OCI-LY3 (cell line): ENCODE measurements at regions not wholly inside any gene's neighbourhood (a gene's known extent, or its start where the extent isn't known, plus 50 kb on each side); places are given as distances from the start of the nearest gene placed in this dataset.
"Not testable (repeated sequence)": the region's sequence is repeated elsewhere in the genome, so short reads cannot be mapped to it uniquely, and the experiment has no call there.

ENCODE experiments used
- H2AFZ ChIP-seq: fragments of 200-600, 300-600 bp; shearing (Covaris generic); 2 replicates; pipeline ENCODE4 v1.6.0; 2014; ENCODE audit warnings: antibody characterized with exemption, low read depth, low read length
- H3K27ac ChIP-seq: fragments of 200-600, 300-600 bp; sonication (generic); 2 replicates; pipeline ENCODE4 v1.5.1; 2014; ENCODE audit warnings: mild to moderate bottlenecking, low read length, moderate library complexity, mixed read lengths
- H3K27me3 ChIP-seq: fragments of 200-600, 300-600 bp; sonication (generic); 2 replicates; pipeline ENCODE4 v1.6.1; 2014; ENCODE audit warnings: low read depth, low read length, mixed read lengths
- H3K36me3 ChIP-seq: fragments of 200-600, 300-600 bp; sonication (generic); replicated peaks from 2 replicates; pipeline ENCODE3; 2014; ENCODE audit warnings: low read depth, low read length, mixed read lengths
- H3K4me1 ChIP-seq: fragments of 300-600, 200-600 bp; sonication (generic); 2 replicates; pipeline ENCODE4 v1.6.1; 2014; ENCODE audit warnings: low read length, mixed read lengths
- H3K4me2 ChIP-seq: fragments of 200-600, 300-600 bp; sonication (generic); 2 replicates; pipeline ENCODE4 v1.6.1; 2014; ENCODE audit warnings: low read length, mixed read lengths
- H3K4me3 ChIP-seq: fragments of 300-600, 200-600 bp; sonication (generic); 2 replicates; pipeline ENCODE4 v1.5.1; 2014; ENCODE audit warnings: antibody characterized with exemption, mild to moderate bottlenecking, low read length, moderate library complexity
- H3K79me2 ChIP-seq: fragments of 300-600, 200-600 bp; shearing (Covaris generic); 2 replicates; pipeline ENCODE4 v1.6.1; 2014; ENCODE audit warnings: mild to moderate bottlenecking, low read length, mixed read lengths
- H3K9ac ChIP-seq: fragments of 300-600, 200-600 bp; shearing (Covaris generic); 2 replicates; pipeline ENCODE4 v1.6.0; 2014; ENCODE audit warnings: mild to moderate bottlenecking, low read length, moderate library complexity
- H3K9me3 ChIP-seq: fragments of 200-600, 300-600 bp; shearing (Covaris generic); 2 replicates; pipeline ENCODE4 v1.6.1; 2014; ENCODE audit warnings: low read length, mixed read lengths; ENCODE audit not compliant: insufficient read depth
- H4K20me1 ChIP-seq: fragments of 200-600, 300-600 bp; sonication (generic); 2 replicates; pipeline ENCODE4 v1.6.1; 2016; ENCODE audit warnings: low read length, mixed read lengths; ENCODE audit not compliant: insufficient read depth
- EZH2phosphoT487 ChIP-seq: fragments of 200-600 bp; shearing (Covaris generic); IDR thresholded peaks from 2 replicates; pipeline ENCODE4 v1.6.1; 2018; ENCODE audit warnings: antibody characterized with exemption, mixed run types, low read depth
- TF ChIP-seq, protein P1 (sequence below): fragments of 200-600, 300-600 bp; sonication (generic); IDR thresholded peaks from 2 replicates; pipeline ENCODE4 v1.5.1; 2014; ENCODE audit warnings: antibody characterized with exemption, low read length, low read depth

- no peaks in the 10 kb centered on the region for H3K27me3 ChIP-seq
- no peak overlapping the region for H3K4me3 ChIP-seq
- H3K9ac ChIP-seq: no peak overlapping the region
- TF ChIP-seq, protein P1, sequence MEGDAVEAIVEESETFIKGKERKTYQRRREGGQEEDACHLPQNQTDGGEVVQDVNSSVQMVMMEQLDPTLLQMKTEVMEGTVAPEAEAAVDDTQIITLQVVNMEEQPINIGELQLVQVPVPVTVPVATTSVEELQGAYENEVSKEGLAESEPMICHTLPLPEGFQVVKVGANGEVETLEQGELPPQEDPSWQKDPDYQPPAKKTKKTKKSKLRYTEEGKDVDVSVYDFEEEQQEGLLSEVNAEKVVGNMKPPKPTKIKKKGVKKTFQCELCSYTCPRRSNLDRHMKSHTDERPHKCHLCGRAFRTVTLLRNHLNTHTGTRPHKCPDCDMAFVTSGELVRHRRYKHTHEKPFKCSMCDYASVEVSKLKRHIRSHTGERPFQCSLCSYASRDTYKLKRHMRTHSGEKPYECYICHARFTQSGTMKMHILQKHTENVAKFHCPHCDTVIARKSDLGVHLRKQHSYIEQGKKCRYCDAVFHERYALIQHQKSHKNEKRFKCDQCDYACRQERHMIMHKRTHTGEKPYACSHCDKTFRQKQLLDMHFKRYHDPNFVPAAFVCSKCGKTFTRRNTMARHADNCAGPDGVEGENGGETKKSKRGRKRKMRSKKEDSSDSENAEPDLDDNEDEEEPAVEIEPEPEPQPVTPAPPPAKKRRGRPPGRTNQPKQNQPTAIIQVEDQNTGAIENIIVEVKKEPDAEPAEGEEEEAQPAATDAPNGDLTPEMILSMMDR: no peak
- no peak for TF ChIP-seq EZH2phosphoT487
- H3K27ac ChIP-seq: no peak overlapping the region
- H3K4me1 ChIP-seq: no peaks in the 10 kb centered on the region
- H3K79me2 ChIP-seq: no peaks in the 10 kb centered on the region
- H3K36me3 ChIP-seq: no peaks in the 10 kb centered on the region
- no peaks in the 10 kb centered on the region for H3K9me3 ChIP-seq
- H4K20me1 ChIP-seq: no peaks in the 10 kb centered on the region
- no peak overlapping the region for H3K4me2 ChIP-seq
- H2AFZ ChIP-seq: no peak overlapping the region
Measured at GRCh38 chr21:27034796-27035195, 67.9 kb upstream of the ADAMTS5 start.

- no peaks in the 10 kb centered on the region for H3K79me2 ChIP-seq
- no peak overlapping the region for H3K4me2 ChIP-seq
- no peaks in the 10 kb centered on the region for H3K4me1 ChIP-seq
- no peak overlapping the region for H2AFZ ChIP-seq
- no peaks in the 10 kb centered on the region for H4K20me1 ChIP-seq
- no peak overlapping the region for H3K27ac ChIP-seq
- TF ChIP-seq, protein P1: no peak
- no peak for TF ChIP-seq EZH2phosphoT487
- no peaks in the 10 kb centered on the region for H3K27me3 ChIP-seq
- H3K9me3 ChIP-seq: no peaks in the 10 kb centered on the region
- no peak overlapping the region for H3K4me3 ChIP-seq
- H3K9ac ChIP-seq: no peak overlapping the region
- no peaks in the 10 kb centered on the region for H3K36me3 ChIP-seq
Measured at GRCh38 chr21:27033471-27033870, 66.6 kb upstream of the ADAMTS5 start.

GRCh38 chr21:27026501-27026900, 59.6 kb upstream of the ADAMTS5 start:
- Histone ChIP-seq H4K20me1 (no peaks in the 10 kb centered on the region), H2AFZ (no peak overlapping the region), H3K27ac (no peak overlapping the region), H3K4me2 (no peak overlapping the region), H3K79me2 (no peaks in the 10 kb centered on the region), H3K36me3 (no peaks in the 10 kb centered on the region), H3K4me3 (no peak overlapping the region), H3K9ac (no peak overlapping the region), H3K27me3 (no peaks in the 10 kb centered on the region), H3K9me3 (no peaks in the 10 kb centered on the region), H3K4me1 (no peaks in the 10 kb centered on the region)
- TF ChIP-seq, protein P1: no peak
- no peak for TF ChIP-seq EZH2phosphoT487

GRCh38 chr21:27025708-27026107, 58.8 kb upstream of the ADAMTS5 start:
- not testable (repeated sequence) for H3K79me2 ChIP-seq, H3K27ac ChIP-seq, H3K4me2 ChIP-seq, H3K36me3 ChIP-seq, H3K9me3 ChIP-seq, H2AFZ ChIP-seq, H3K4me3 ChIP-seq, H3K4me1 ChIP-seq, H4K20me1 ChIP-seq, H3K27me3 ChIP-seq, H3K9ac ChIP-seq

DNA sequence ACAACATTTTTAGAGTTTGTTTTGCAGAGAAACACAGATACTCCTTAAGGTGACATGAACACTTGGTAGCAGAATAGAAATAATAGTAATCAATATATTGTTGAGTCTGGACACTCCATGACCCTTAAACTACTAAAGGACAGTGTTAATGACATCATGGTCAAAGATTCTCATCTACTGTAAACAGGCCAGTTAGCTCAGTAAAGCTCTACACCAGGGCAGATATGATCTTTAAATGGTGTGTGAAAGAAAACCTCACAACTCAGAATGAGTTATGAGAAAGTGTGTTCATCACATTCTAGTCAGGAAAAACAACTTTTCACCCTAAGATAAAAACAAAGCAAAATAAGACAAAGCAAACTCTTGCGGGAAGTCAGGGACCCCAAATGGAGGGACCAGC, 58.1 kb upstream of the ADAMTS5 start:
- Histone ChIP-seq H3K27me3 (no peaks in the 10 kb centered on the region), H3K4me3 (no peak overlapping the region), H2AFZ (no peak overlapping the region), H3K4me2 (no peak overlapping the region), H3K27ac (no peak overlapping the region), H3K4me1 (no peaks in the 10 kb centered on the region), H3K9me3 (no peaks in the 10 kb centered on the region), H3K36me3 (no peaks in the 10 kb centered on the region), H3K9ac (no peak overlapping the region), H3K79me2 (no peaks in the 10 kb centered on the region), H4K20me1 (no peaks in the 10 kb centered on the region)
- TF ChIP-seq, protein P1: no peak
- TF ChIP-seq EZH2phosphoT487: no peak
